ENCODE measurements at regions not wholly inside any gene's neighbourhood (a gene's known extent, or its start where the extent isn't known, plus 50 kb on each side); places are given as distances from the start of the nearest gene placed in this dataset.

GRCh38 chr2:81528852-81529480 is 1224.4 kb upstream of the LRRTM1 start (continued):
- no peak for TF ChIP-seq TOE1 (IDR thresholded peaks at IDR 0.05; ENCODE audit: borderline replicate concordance)
- TF ChIP-seq TOE1 (CRISPR knock-in tag; IDR thresholded peaks at IDR 0.05; ENCODE audit: borderline replicate concordance, low read depth): no peak
- no peak for TF ChIP-seq PYGO2 (tag; IDR thresholded peaks at IDR 0.05)
- no peak for TF ChIP-seq ZNF717 (CRISPR knock-in tag; IDR thresholded peaks at IDR 0.05)
- no peak for TF ChIP-seq ZKSCAN1 (IDR thresholded peaks at IDR 0.05; ENCODE audit: low read depth, low read length)
- no peak for TF ChIP-seq TRIM24 (IDR thresholded peaks at IDR 0.05)

DNA sequence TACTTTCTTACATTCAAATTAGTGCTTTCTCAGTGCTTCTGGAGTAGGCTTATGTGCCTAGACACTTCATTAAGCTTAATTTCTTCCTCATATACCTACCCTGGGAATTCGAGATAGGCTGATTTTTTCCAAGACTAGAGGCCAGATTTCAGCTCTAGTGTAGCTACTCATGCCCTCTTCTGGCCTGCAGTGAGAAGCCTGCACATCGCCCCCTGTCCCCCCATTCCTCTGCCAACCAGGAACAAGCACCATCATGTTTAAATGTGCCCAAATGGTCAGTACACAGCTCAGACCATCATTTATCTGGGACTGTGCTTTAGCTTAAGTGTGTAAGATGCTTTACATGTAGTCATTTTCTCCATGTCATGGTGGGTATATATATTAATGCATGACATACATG is 1218.8 kb upstream of the LRRTM1 start:
- TF ChIP-seq ZNF174 (CRISPR knock-in tag; IDR thresholded peaks at IDR 0.05) (no peak), GABPB2 (CRISPR knock-in tag; conservative IDR thresholded peaks at IDR 0.05) (no peak), ZNF224 (CRISPR knock-in tag; IDR thresholded peaks at IDR 0.05) (no peak), SMARCE1 (IDR thresholded peaks at IDR 0.05) (no peak), HMG20B (CRISPR knock-in tag; IDR thresholded peaks at IDR 0.05) (no peak), FOXJ3 (CRISPR knock-in tag; IDR thresholded peaks at IDR 0.05) (no peak), PCBP1 (IDR thresholded peaks at IDR 0.05; ENCODE audit: low read depth, low read length, poor library complexity, severe bottlenecking) (no peak), HNRNPH1 (optimal IDR thresholded peaks at IDR 0.05; ENCODE audit: low read depth, low read length) (no peak), SRSF1 (IDR thresholded peaks at IDR 0.05; ENCODE audit: low read depth, low read length) (no peak), ERF (CRISPR knock-in tag; IDR thresholded peaks at IDR 0.05) (no peak), MYNN (IDR thresholded peaks at IDR 0.05) (no peak), MYNN (CRISPR knock-in tag; IDR thresholded peaks at IDR 0.05) (no peak), CSDE1 (IDR thresholded peaks at IDR 0.05) (no peak), NR4A1 (CRISPR knock-in tag; IDR thresholded peaks at IDR 0.05) (no peak), NR4A1 (tag; IDR thresholded peaks at IDR 0.05) (no peak), KHSRP (IDR thresholded peaks at IDR 0.05) (no peak), ELF2 (CRISPR knock-in tag; IDR thresholded peaks at IDR 0.05) (no peak), ZNF232 (CRISPR knock-in tag; IDR thresholded peaks at IDR 0.05) (no peak), MYC (IDR thresholded peaks at IDR 0.05; ENCODE audit: low read depth, low read length) (no peak), MYC (CRISPR knock-in tag; IDR thresholded peaks at IDR 0.05; ENCODE audit: borderline replicate concordance, low read depth) (no peak), ETV5 (CRISPR knock-in tag; IDR thresholded peaks at IDR 0.05; ENCODE audit: low read depth) (no peak), PTRF (tag; IDR thresholded peaks at IDR 0.05) (no peak)
- TF ChIP-seq, protein P1, sequence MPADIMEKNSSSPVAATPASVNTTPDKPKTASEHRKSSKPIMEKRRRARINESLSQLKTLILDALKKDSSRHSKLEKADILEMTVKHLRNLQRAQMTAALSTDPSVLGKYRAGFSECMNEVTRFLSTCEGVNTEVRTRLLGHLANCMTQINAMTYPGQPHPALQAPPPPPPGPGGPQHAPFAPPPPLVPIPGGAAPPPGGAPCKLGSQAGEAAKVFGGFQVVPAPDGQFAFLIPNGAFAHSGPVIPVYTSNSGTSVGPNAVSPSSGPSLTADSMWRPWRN (IDR thresholded peaks at IDR 0.05; ENCODE audit: low read depth): no peak
- ChIA-PET CTCF (ENCODE audit: low intra/inter-chr PET ratio) (no interaction called here), POLR2A (no interaction called here)
- H3K27me3 ChIP-seq (ENCODE audit: control insufficient read depth in 2 of 2, insufficient read depth in 2 of 2, low read length in 2 of 2): no peaks in the 10 kb centered on the region
- FAIRE-seq (no peak), ATAC-seq (no peak), DNase-seq (ENCODE audit: extremely low read depth in 1 of 4, low spot score in 3 of 4) (no peak)
- no peak overlapping the region for H3K27ac ChIP-seq (ENCODE audit: extremely low read depth, low read depth, low read length)
- H3K9ac ChIP-seq (ENCODE audit: insufficient read depth in 1 of 2, low read depth in 2 of 2, low read length in 2 of 2): no peak overlapping the region
- no peaks in the 10 kb centered on the region for H3K79me2 ChIP-seq (ENCODE audit: control insufficient read depth, insufficient read depth, low read length)
- no peaks in the 10 kb centered on the region for H3K9me1 ChIP-seq (ENCODE audit: control insufficient read depth, insufficient read depth, low read length)
- WGBS (ENCODE audit: insufficient coverage, low coverage, missing lambda C conversion rate): 19% methylated on average over 2 of the region's 2 CpGs
- no peak overlapping the region for H3K4me2 ChIP-seq (ENCODE audit: insufficient read depth, low read length)
- intact Hi-C loops (cut with micrococcal nuclease): no loop called here
- H3K36me3 ChIP-seq (ENCODE audit: control insufficient read depth, insufficient read depth, low read length): no peaks in the 10 kb centered on the region
- no peaks in the 10 kb centered on the region for H3K4me1 ChIP-seq (replicated peaks in 1 of 2; ENCODE audit: control insufficient read depth in 2 of 2, insufficient read depth in 2 of 2, low read length in 2 of 2)
- H3K4me3 ChIP-seq: no peak overlapping the region
- no peaks in the 10 kb centered on the region for H3K9me3 ChIP-seq (replicated peaks; ENCODE audit: control insufficient read depth, insufficient read depth, low read depth, low read length)
- no peaks in the 10 kb centered on the region for H4K20me1 ChIP-seq (replicated peaks; ENCODE audit: control insufficient read depth, insufficient read depth, low read length)
- no TSS peak for BruUV-seq (replicated peaks)
- no peak overlapping the region for H2AFZ ChIP-seq (ENCODE audit: low read depth, low read length)
- in situ Hi-C loops (cut with MboI): no loop called here
